Right forelimb (tissue), 1 donor: ENCODE measurements at regions not wholly inside any gene's neighbourhood (a gene's known extent, or its start where the extent isn't known, plus 50 kb on each side); places are given as distances from the start of the nearest gene placed in this dataset.
"Not testable (repeated sequence)": the region's sequence is repeated elsewhere in the genome, so short reads cannot be mapped to it uniquely, and the experiment has no call there.

Experiments
- DNase-seq: peaks from one replicate; pipeline ENCODE4 v3.0.0-alpha.2; 2018

DNA sequence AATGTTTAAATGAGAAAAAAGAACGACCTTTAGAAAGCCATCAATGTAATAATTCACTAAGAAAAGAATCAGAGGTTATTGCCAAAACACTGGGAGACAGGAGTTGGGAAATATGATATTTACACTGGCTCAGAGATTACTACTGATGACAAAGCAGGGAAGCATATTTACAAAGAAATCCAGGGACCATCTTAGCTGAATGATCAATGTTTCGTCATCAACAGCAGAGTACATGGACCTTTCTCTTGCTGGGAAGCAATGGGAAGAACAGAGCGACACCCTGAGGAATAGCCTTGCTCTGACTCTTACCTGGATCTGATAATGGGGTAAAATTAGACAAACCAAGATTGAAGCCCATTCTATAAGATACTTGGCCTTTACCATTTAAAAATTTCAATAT lies 1293.5 kb downstream of the XPNPEP1 start:
- DNase-seq = no peak

DNA sequence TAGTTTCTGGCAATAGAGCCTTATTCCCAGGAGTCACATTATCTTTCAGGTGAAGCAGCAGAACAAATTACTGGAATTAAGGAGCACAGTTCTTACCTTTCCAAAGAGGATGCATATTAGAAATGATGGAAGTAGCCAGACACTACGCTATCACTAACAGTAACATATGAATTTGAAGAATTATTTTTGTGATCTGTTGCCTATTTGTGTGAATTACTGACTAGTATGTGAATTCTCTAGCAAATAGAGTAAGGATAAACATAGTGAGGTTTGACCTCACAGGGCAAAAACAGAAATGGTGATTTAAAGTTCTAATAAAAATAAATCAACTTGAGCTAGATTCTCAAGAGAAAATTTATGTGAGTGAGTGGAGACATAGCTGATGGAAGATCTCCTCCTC lies 1299.3 kb downstream of the XPNPEP1 start:
- no peak for DNase-seq

DNA sequence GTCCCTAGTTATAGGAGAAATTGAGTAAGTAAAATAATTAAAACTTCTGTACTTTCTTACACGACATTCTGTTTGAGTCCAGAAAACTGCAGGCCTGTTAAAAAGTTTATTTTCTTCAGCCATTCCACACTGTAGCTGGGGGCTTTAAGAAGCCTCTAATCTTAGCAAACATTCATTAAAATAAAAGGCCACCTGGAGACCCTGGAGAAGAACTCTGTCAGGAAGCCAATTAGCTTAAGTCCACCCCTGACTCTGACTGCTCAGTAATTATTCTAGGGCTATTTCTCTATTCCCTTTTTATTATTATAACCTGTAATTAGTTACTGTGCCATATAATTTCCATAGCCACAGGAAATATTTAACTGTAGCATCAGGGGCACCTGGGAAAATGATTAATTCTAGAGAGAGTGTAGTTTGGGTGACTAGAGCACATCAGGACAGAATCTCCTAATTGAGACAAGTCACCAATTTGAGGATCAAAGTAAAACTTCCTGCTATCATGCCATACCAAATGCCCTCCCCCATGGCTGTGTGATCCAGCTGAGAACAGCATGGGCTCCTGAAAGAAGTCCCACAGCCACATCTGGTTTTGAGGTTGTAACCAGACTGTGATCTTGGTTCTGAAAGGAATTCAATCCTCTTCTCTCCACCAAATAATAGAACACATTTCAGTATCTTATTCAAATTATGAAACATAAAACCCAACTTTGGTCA lies 1302.3 kb downstream of the XPNPEP1 start:
- DNase-seq = no peak

DNA sequence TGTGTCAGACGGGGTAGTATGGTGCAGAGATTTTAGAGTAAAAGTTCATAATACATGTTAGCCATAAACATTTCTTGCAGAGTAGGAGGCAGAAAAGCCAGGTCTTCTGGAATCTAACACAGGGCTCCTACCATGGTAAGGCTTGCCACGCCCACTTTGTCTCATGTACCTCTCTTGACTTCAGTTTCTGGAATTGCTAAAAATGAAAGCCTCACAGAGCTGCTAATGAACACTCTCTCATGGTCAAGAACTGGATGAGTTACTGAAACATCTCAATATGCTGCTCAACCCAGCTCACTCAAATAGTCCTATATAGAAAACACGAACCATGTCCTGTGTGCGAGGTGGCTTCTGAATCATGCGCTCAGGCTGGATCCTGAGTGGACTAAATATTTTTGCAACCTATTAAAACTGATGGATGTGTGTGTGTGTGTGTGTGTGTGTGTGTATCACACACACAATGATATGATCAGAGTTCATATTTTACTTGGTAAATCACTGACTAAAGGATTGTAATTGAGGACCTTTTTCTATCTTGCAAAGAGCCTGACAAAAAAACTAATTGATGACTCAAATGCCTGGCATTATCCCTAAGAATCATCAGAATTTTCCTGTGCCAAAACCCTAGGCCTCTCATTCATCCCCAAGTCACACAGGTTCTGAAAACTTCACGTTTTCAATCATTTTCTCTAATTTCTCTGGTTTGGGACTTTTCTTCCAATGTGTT lies 1306.6 kb downstream of the XPNPEP1 start:
- DNase-seq = no peak

DNA sequence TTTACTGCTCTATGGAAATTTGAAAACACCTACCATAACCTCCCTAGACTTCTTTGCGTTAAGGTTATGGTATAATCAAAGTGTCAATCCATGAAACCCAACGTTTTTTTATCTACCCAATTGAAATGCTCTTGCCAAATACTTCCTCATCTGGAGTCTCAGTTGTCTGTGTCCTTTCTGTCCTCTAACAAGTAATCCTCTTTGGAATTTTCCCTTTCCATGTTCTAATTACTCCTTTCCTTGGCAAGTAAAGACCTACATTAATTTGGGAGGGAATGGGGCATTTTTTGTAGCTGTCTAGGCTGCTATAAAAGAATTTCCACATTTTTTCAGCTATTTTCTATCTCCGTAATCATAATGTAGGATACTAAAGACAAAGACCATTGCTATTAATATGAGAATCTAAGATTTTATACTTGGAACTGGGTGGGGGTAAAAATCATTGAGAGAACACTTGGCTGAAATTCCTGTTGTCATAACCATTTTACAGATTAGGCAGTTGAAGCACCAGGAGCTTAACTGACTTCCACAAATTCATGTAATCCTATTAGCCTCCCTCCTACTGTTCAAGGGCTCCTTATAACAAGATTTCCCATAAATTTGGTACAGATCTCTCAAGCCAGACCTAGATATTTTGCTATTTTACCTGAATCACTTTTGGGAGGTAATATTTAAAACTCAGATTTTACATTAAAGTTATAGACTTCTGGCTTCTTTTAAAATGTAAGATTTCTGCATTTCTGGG lies 1307.6 kb downstream of the XPNPEP1 start:
- no peak for DNase-seq

DNA sequence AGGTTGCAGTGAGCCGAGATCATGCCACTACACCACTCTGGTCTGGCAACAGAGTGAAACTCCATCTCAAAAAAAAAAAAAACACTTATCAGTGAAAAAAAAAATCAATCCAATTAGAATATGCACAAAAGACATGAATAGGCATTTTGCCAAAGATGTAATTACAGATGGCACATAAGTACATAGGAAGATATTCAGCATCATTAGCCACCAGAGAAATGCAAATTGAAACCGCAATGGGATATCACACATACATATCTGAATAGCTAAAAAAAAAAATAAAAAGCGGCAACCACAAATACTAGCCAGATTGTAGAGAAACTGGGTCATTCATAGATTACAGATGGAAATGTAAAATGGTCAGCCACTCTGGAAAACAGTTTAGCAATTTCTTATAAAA lies 1310.8 kb downstream of the XPNPEP1 start:
- DNase-seq = no peak

DNA sequence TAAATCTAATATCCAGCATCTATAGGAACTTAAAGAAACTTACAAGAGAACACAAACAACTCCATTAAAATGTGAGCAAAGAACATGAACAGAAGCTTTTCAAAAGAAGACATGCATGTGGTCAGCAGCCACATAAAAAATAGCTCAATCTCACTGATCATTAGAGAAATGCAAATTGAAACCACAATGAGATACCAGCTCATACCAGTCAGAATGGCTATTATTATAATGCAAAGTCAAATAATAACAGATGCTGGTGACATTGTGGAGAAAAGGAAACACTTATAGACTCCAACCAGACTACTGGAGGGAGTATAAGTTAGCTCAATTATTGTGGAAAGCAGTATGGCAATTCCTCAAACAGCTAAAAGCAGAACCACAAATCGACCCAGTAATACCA lies 1314.5 kb downstream of the XPNPEP1 start:
- no peak for DNase-seq

DNA sequence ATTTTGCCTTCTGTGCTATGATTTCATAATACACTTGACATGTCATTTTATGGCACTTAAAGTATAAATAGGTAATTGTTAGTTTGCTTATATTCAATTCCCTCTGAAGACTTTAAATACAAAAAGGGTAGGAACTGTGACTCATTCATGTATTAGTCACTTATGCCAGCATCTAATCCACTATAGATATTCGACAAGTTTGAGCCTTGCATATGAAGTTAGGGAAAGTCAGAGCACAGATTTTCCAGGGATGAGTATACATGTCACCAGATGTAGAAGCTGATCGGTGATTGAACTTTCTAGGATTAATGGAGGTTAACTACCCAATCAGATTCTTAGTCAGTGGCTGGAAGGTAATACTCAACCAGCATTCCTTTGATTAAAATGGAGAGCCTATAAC lies 1321.5 kb downstream of the XPNPEP1 start:
- DNase-seq = no peak

DNA sequence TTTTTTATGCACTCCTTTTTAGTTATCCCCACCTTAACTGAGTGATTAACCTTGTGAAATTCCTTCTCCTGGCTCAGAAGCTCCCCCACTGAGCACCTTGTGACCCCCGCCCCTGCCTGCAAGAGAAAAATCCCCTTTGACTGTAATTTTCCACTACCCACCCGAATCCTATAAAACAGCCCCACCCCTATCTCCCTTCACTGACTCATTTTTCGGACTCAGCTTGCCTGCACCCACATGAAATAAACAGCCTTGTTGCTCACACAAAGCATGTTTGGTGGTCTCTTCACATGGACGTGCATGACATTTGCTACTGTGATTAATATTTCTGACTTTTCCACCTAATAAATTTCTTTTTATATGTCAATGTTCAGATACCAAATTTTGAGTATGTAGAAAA lies 1322.8 kb downstream of the XPNPEP1 start:
- DNase-seq = not testable (repeated sequence)

DNA sequence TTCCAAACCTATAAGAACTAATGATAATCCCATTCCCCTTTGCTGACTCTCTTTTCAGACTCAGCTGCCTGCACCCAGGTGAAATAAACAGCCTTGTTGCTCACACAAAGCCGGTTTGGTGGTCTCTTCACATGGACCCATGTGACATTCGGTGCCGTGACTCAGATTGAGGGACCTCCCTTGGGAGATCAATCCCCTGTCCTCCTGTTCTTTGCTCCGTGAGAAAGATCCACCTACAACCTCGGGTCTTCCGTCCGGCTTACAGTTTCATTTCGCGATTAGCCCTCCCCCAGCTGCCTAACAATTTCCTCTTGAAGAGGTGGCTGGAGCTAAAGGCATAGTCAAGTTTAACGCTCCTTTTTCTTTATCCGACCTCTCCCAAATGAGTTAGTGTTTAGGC lies 1324.0 kb downstream of the XPNPEP1 start:
- DNase-seq = not testable (repeated sequence)

DNA sequence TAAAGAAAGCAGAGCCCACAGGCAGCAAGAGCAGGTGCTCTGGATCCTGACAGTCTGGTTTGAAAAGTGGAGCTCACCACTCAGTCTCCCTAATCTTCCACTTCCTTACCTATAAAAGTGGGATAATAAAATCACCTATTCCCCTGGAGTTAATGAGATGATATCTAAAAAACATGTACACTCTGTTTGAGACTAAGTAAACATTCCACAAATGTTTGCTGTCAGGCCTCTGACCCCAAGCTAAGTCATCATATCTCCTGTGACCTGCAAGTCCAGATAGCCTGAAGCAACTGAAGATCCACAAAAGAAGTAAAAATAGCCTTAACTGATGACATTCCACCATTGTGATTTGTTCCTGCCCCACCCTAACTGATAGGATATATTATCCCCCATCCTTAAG lies 1324.5 kb downstream of the XPNPEP1 start:
- DNase-seq = no peak

DNA sequence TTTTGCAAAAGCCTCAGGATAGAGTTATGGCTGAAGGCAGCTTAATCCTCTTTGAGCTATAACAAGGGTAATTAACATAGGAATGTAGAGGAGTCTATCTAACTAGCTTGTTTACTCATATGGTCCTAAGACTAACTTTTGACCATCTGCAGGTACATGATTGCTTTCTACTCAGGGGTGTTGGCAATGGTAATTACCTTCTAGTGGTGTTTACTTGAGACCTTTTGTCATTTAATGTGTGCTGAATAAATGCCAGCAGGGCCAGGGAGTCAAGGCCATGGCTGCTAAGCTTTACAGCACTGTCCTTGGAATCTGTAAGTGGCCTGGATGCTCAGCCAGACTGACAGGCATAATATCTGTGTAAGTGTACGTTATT lies 1325.0 kb downstream of the XPNPEP1 start:
- DNase-seq = no peak

DNA sequence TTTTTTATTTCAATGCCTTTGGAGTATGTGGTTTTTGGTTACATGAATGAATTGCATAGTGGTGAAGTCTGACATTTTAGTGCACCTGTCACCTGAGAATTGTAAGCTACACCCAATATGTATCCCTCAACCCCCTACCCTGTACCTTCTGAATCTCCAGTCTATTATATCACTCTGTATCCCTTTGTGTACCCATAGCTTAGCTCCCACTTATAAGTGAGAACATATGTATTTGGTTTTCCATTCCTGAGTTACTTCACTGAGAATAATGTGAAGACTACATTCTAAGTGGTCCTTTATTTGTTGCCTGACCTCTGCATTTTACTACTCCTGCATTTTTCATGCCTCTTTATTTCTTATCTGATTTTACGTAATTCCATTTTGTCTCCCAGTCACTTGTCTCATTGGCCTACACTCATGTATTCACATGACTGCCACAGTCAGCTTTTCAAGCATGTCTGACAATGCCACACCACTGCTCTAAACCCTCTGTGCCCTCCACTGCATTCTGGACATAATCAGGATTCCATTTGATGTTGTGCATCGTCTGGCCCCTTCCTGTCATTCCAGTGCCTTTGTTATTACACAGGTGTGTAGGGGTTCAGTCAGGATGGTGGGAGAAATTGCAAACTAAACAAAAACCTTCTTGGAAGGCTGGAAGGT lies 1325.5 kb downstream of the XPNPEP1 start:
- DNase-seq = no peak

DNA sequence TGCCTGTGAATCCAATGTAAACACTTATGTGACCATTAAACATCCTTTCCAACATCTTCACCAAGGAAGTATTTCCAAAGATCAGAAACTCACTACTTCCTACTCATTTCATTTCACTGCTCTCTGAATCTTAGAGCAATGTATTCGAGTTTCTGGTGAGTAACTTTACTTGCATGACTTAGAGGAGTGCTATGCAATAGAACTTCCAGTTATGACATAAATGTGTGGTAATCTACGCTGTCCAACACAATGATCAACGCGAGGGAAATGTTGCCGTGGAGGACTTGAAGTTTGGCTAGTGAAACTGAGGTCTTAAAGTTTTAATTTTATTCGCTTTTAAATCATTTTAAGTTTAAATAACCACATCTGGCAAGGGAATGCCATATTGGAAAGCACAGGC lies 1326.3 kb downstream of the XPNPEP1 start:
- DNase-seq = no peak

DNA sequence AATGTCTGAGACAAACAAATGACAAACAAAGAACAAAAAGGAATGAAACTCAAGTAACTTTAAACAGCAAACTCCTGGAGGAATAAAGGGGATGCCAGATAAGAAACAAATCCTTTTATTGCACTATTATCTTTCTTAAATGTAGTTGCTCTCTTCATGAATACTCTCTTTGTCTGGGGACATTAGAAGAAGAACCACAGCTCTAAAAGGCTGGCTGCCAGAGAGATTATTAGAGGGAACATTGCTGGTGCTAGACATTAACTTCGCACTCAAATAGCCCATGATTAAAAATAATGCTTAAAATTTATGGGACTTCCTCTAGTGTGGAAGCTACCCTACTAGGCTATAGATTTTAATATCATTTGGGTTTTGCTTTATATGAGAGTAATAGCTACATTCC lies 1330.4 kb downstream of the XPNPEP1 start:
- no peak for DNase-seq

DNA sequence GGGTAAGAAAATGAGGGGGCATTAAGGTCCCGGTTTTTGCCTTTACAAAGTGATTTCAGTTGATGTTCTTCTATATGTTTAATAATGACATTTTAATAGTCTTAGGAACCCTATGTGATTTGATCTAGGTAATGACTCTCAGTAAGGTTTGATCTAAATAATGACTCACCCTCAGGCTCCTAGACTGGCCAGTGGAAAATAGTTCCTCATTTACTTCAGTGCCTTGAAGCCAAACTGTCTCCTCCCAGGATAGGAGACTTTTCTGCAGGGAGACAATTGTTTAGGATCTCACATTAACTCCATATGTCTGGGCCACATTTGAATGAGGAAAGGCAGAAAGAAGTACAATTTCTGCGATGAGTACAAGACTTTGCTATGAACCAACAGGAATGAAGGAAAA lies 1331.9 kb downstream of the XPNPEP1 start:
- no peak for DNase-seq

DNA sequence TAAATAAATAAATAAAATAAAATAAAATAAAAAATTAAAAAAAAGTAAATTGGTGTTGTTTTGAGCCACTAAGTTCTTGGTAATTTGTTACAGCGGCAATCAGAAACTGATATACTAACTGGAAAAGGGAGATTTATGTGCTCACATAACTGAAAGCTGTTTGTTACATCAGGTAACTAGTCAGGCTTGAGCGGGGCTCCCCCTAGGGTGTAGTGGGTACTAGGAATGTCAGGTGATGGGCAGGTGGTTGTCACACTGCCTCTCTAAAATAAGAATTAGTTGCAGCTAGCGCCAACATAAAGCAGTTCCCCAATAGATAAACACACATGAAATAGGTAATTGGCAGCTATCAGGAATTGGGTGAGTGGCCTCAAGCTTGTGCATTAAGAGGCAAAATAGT lies 1336.9 kb downstream of the XPNPEP1 start:
- no peak for DNase-seq

DNA sequence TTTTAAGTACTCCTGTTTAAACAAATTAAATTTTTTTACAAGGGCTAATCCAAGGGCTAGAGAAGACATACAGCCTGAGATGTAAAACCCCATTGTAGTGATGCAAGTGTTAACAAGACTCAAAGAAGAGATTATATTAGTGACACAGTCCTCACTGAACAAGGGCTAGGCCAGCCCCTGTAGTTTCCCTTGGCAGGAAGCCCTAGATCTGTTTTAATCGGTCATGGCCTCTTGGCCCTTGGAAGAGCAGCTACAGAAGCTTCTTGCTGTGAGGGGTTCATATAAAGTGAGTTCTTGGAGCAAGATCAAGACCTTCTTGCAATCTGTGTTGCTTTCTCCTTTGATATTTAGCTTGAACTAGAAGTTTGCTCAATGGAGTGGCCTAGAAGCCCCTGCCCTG lies 1339.4 kb downstream of the XPNPEP1 start:
- no peak for DNase-seq

DNA sequence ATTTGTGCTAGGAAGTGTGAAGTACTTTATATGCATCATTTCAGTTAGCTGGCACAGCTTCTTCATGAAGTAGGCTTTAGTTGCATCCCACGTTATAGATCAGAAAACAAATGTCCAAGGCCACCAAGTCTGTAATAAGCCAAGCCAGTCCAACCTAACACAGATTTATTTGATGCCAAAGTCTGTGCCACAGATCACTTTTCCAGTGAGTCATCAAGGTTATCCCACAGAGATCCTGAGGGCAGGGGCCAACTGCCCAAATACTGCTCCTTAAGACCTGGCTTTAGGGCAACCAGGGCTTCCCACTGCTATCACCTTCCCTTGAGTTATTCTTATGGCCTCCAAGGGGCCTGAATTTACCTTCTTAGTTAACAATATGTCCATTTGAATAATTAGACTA lies 1340.4 kb downstream of the XPNPEP1 start:
- no peak for DNase-seq

DNA sequence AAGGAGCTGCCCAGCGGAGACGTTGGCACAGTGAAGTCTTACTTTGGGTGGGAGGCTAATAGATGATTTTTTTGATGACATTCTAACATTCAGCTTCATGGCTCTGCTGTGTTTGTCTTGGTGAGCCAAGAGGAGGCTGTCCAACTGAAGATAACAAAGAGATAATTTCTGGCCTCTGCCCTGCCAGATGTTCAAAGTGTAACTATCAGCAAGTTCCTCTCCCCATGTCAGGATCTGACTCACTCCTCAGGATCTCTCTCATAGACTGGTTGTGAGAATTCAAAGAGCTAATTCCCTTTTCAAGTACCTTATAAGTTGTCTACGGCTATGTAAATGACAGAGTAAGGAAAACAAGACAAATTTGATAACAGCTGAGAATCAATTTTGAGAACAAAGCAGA lies 1340.9 kb downstream of the XPNPEP1 start:
- DNase-seq = no peak

DNA sequence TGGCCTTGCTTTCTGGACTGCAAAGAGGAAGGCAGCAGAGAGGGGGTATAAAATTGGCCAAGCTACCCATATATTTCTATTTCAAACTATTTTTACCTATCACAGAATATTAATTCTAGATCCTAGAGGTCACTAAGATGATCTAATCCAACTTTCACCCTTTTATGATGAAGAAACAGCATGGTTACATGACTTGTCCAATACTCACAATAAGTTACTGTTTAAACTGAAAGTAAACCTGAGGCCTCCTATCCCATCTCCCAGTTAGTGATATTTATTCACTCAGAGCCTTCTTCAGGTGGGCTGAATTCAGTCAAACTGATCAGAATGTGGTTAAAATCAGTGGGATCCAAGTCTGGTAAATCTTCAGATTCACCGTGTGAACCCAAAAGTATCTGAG lies 1345.1 kb downstream of the XPNPEP1 start:
- no peak for DNase-seq

DNA sequence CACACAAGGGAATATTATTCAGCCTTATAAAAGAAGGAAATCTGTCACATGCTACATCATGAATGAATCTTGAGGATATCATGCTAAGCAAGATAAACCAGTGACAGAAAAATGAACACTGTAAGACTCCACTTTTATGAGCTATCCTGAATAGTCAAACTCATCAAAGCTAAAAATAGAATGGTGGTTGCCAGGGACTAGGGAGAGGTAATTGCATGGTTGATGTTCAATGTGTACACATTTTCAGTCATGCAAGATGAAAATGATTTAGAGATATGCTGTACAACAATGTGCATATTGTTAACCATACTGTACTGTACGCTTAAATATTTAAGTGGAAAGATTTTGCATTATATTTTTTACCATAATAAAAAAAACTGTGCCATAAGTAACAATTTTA lies 1349.1 kb downstream of the XPNPEP1 start:
- no peak for DNase-seq

DNA sequence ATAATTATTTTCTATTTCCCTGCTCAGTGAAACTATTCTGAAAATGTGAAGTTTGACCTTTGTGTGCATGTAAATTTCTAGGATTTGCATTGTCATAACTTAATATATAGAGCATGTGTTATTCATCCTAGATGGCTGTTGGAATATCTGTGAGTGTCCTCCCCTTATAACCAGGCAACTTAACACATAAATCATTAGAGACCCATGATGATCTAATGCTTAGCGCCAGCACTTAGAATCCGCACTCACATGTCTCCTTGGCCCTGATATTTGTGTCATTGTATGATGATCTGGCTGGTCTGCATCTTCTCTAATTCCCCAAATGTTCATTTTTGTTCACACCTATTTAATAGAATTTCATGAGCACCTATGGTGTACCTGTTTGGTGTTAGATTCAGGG lies 1354.5 kb downstream of the XPNPEP1 start:
- DNase-seq = no peak
